H1 (cell line): ENCODE measurements at regions not wholly inside any gene's neighbourhood (a gene's known extent, or its start where the extent isn't known, plus 50 kb on each side); places are given as distances from the start of the nearest gene placed in this dataset.

Experiments used
- CTCF ChIA-PET: fragments of 300-600 bp; sonication (Branson Sonifier 250); formaldehyde crosslinking; loops from one replicate; lab custom pipeline; 2021; ENCODE audit not compliant: partially characterized antibody; lab: Charles Lee
- POLR2A ChIA-PET: fragments of 300-600 bp; sonication (Branson Sonifier 250); formaldehyde crosslinking; loops from one replicate; lab custom pipeline; 2021; ENCODE audit warnings: inconsistent platforms; ENCODE audit not compliant: partially characterized antibody; lab: Charles Lee
- DNase-seq, 2 experiments: peaks; one replicate each; pipeline versions ENCODE4 v3.0.0 to v3.0.0-alpha.2; 2010 to 2022; ENCODE audit warnings: low spot score in 2 of 2, low read depth in 1 of 2, mixed read lengths in 1 of 2
- FAIRE-seq: peaks from 2 replicates; lab custom pipeline; 2011; peaks lifted over from hg19 to GRCh38; lab: Jason Lieb, UNC
- H2AFZ ChIP-seq: 2 replicates; pipeline ENCODE4 v1.8.1; 2012; ENCODE audit warnings: low read length, inconsistent platforms
- H2AK5ac ChIP-seq: 2 replicates; pipeline ENCODE4 v1.6.1; 2013; ENCODE audit warnings: low read depth, low read length
- H2BK120ac ChIP-seq: replicated peaks from 2 replicates; pipeline ENCODE3; 2013; ENCODE audit warnings: low read depth, low read length, inconsistent platforms
- H2BK12ac ChIP-seq: 2 replicates; pipeline ENCODE4 v1.6.1; 2013; ENCODE audit warnings: low read depth, low read length
- H2BK15ac ChIP-seq: 2 replicates; pipeline ENCODE4 v1.6.1; 2013; ENCODE audit warnings: low read length
- H2BK20ac ChIP-seq: 2 replicates; pipeline ENCODE4 v1.6.1; 2013; ENCODE audit warnings: low read length
- H2BK5ac ChIP-seq: 2 replicates; pipeline ENCODE4 v1.6.1; 2013; ENCODE audit warnings: low read depth, low read length
- H3K14ac ChIP-seq: 2 replicates; pipeline ENCODE4 v1.6.1; 2013; ENCODE audit warnings: inconsistent platforms; ENCODE audit not compliant: insufficient read length
- H3K18ac ChIP-seq: 2 replicates; pipeline ENCODE4 v1.6.1; 2013; ENCODE audit warnings: low read length; ENCODE audit errors: extremely low read depth
- H3K23ac ChIP-seq: 2 replicates; pipeline ENCODE4 v1.6.1; 2013; ENCODE audit warnings: inconsistent platforms; ENCODE audit not compliant: insufficient read length
- H3K23me2 ChIP-seq: 2 replicates; pipeline ENCODE4 v1.6.1; 2013; ENCODE audit warnings: low read depth, low read length
- H3K27ac ChIP-seq: 2 replicates; pipeline ENCODE4 v1.6.1; 2011; ENCODE audit warnings: low read depth, low read length, inconsistent platforms
- H3K27me3 ChIP-seq, 4 experiments: replicated peaks in 1 of 4; 1 replicate in 1 of 4; 2 replicates in 3 of 4; pipeline versions ENCODE4 v1.6.1 to v1.8.1; 2011 to 2013; ENCODE audit warnings: low read length in 3 of 4, mild to moderate bottlenecking in 3 of 4, inconsistent platforms in 2 of 4, mixed read lengths in 2 of 4, moderate library complexity in 1 of 4; ENCODE audit not compliant: control insufficient read depth in 3 of 4, insufficient read depth in 3 of 4; ENCODE audit errors: extremely low read depth in 1 of 4
- H3K36me3 ChIP-seq, 4 experiments: 2 replicates each; pipeline versions ENCODE4 v1.6.1 to v1.8.1; 2011 to 2013; ENCODE audit warnings: mild to moderate bottlenecking in 4 of 4, low read length in 3 of 4, moderate library complexity in 2 of 4, control low read depth in 1 of 4, inconsistent platforms in 1 of 4; ENCODE audit not compliant: insufficient read depth in 4 of 4, control insufficient read depth in 2 of 4
- H3K4ac ChIP-seq: replicated peaks from 2 replicates; pipeline ENCODE3; 2013; ENCODE audit warnings: low read length, low read depth, mixed read lengths, inconsistent platforms; ENCODE audit not compliant: insufficient read length
- H3K4me1 ChIP-seq, 4 experiments: replicated peaks in 1 of 4; 1 replicate in 1 of 4; 2 replicates in 3 of 4; pipeline versions ENCODE4 v1.6.1 to v1.8.1; 2011 to 2013; ENCODE audit warnings: low read length in 3 of 4, inconsistent platforms in 2 of 4, mixed read lengths in 1 of 4; ENCODE audit not compliant: insufficient read depth in 4 of 4, control insufficient read depth in 3 of 4
- H3K4me2 ChIP-seq, 2 experiments: 2 replicates each; pipeline versions ENCODE4 v1.6.1 to v1.8.1; 2011 to 2013; ENCODE audit warnings: low read depth in 2 of 2, low read length in 2 of 2, control low read depth in 1 of 2, inconsistent platforms in 1 of 2, mild to moderate bottlenecking in 1 of 2; ENCODE audit not compliant: insufficient read depth in 1 of 2
- H3K4me3 ChIP-seq, 4 experiments: fragments of 200-600, 300-600 bp in 1 of 4; sonication (generic), shearing (Covaris generic), sonication (Bioruptor Twin) in 1 of 4; 2 replicates each; pipeline versions ENCODE4 v1.5.1 to v1.8.1; 2011 to 2016; ENCODE audit warnings: low read length in 4 of 4, low read depth in 3 of 4, control low read depth in 2 of 4, inconsistent platforms in 2 of 4, mild to moderate bottlenecking in 2 of 4, mixed read lengths in 1 of 4, moderate library complexity in 1 of 4; ENCODE audit not compliant: insufficient read depth in 2 of 4; ENCODE audit errors: extremely low read depth in 1 of 4
- H3K56ac ChIP-seq: replicated peaks from 2 replicates; pipeline ENCODE3; 2013; ENCODE audit warnings: low read depth, mild to moderate bottlenecking, mixed read lengths, low read length, inconsistent platforms; ENCODE audit not compliant: insufficient read length
- H3K79me1 ChIP-seq: 2 replicates; pipeline ENCODE4 v1.6.1; 2013; ENCODE audit warnings: low read depth, low read length, control low read depth
- H3K79me2 ChIP-seq, 2 experiments: 2 replicates each; pipeline versions ENCODE4 v1.6.1 to v1.8.1; 2012 to 2013; ENCODE audit warnings: low read length in 2 of 2, mild to moderate bottlenecking in 2 of 2, inconsistent platforms in 1 of 2; ENCODE audit not compliant: insufficient read depth in 2 of 2, control insufficient read depth in 1 of 2
- H3K9ac ChIP-seq, 4 experiments: replicated peaks in 1 of 4; 1 replicate in 1 of 4; 2 replicates in 3 of 4; pipeline versions ENCODE4 v1.6.1 to v1.8.1; 2011 to 2013; ENCODE audit warnings: low read depth in 3 of 4, low read length in 3 of 4, control low read depth in 2 of 4, mild to moderate bottlenecking in 2 of 4, moderate library complexity in 2 of 4, inconsistent platforms in 1 of 4; ENCODE audit errors: extremely low read depth in 1 of 4
- H3K9me3 ChIP-seq, 2 experiments: 2 replicates each; pipeline versions ENCODE4 v1.6.1 to v1.8.1; 2012 to 2013; ENCODE audit warnings: mild to moderate bottlenecking in 2 of 2, moderate library complexity in 2 of 2, control low read depth in 1 of 2, inconsistent platforms in 1 of 2, low read depth in 1 of 2, low read length in 1 of 2, mixed read lengths in 1 of 2; ENCODE audit not compliant: insufficient read depth in 2 of 2
- H4K20me1 ChIP-seq, 2 experiments: replicated peaks in 1 of 2; 2 replicates each; pipeline versions ENCODE3 to v1.8.1; 2011 to 2013; ENCODE audit warnings: inconsistent platforms in 2 of 2, low read length in 2 of 2, mild to moderate bottlenecking in 1 of 2; ENCODE audit not compliant: insufficient read depth in 2 of 2, control insufficient read depth in 1 of 2
- H4K5ac ChIP-seq: 2 replicates; pipeline ENCODE4 v1.6.1; 2013; ENCODE audit warnings: low read length, low read depth, mixed read lengths, inconsistent platforms; ENCODE audit not compliant: insufficient read length
- H4K8ac ChIP-seq: 2 replicates; pipeline ENCODE4 v1.8.0; 2013; ENCODE audit warnings: mild to moderate bottlenecking, moderate library complexity, low read length, inconsistent platforms; ENCODE audit not compliant: insufficient read depth; ENCODE audit errors: extremely low read depth
- H4K91ac ChIP-seq: replicated peaks from 2 replicates; pipeline ENCODE3; 2013; ENCODE audit warnings: low read length, mixed read lengths, inconsistent platforms; ENCODE audit not compliant: insufficient read length
- EGR1 ChIP-seq: IDR thresholded peaks from 2 replicates; pipeline ENCODE4 v1.6.1; 2011; ENCODE audit warnings: low read depth, low read length, borderline replicate concordance
- JUN ChIP-seq: IDR thresholded peaks from 2 replicates; pipeline ENCODE4 v1.6.1; 2011; ENCODE audit warnings: low read depth, mild to moderate bottlenecking, improper control_type of control experiment, low read length
- SAP30 ChIP-seq: fragments of 300-600 bp; sonication (generic); IDR thresholded peaks from 2 replicates; pipeline ENCODE4 v1.7.1; 2012; ENCODE audit warnings: low read length, moderate library complexity, mild to moderate bottlenecking, inconsistent platforms; ENCODE audit not compliant: insufficient read depth, insufficient replicate concordance
- SIN3A ChIP-seq, 2 experiments: IDR thresholded peaks in 1 of 2; conservative IDR thresholded peaks in 1 of 2; 2 replicates each; pipeline ENCODE4 v1.6.1; 2011 to 2012; ENCODE audit warnings: low read length in 2 of 2, improper control_type of control experiment in 1 of 2, low read depth in 1 of 2, mild to moderate bottlenecking in 1 of 2
- WGBS, 2 experiments: shearing (Covaris generic) in 1 of 2; methylation state at CpG; one replicate each; pipeline versions ENCODE4 v1.1.6 to v1.1.7; 2013 to 2015; ENCODE audit warnings: low lambda C conversion rate in 2 of 2, mixed read lengths in 2 of 2, inconsistent platforms in 1 of 2, low coverage in 1 of 2, missing lambda C conversion rate in 1 of 2; ENCODE audit not compliant: insufficient replicate concordance in 2 of 2, insufficient coverage in 1 of 2, insufficient read length in 1 of 2; ENCODE audit errors: extremely low coverage in 1 of 2, missing lambda C conversion rate in 1 of 2; 5-methylcytosine and 5-hydroxymethylcytosine counted together
- TF ChIP-seq, protein P1 (sequence below): IDR thresholded peaks from 2 replicates; pipeline ENCODE4 v1.6.1; 2012; ENCODE audit warnings: inconsistent platforms

DNA sequence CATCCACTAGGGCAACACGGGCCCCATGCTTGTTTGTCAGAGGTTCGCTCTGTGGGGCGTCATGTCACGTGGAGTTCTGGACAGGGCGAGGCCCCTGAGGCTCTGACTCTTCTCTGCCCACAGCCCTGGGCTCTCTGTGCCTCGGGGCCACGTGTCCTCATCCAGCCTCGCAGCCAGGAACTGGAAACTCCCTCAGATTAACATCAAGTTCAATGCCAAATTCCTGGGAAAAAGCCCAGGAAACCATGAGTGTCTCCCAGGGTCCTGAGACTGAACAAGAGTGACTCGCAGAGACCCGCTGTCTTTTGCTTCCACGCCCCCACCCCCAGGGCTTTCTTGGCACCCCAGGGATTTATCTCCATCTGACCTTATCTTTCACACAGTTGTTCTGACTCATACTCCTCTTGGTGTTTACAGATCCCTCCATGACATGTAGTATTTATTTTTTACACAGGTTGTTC lies 174.0 kb upstream of the PIEZO2 start:
- Histone ChIP-seq H3K27me3 (no peaks in the 10 kb centered on the region), H3K36me3 (no peaks in the 10 kb centered on the region), H2AK5ac (no peak overlapping the region), H3K14ac (no peak overlapping the region), H3K4me3 (no peak overlapping the region), H2BK15ac (no peak overlapping the region), H3K4me1 (no peaks in the 10 kb centered on the region), H2BK12ac (no peak overlapping the region), H4K8ac (no peak overlapping the region), H4K5ac (no peak overlapping the region), H3K4ac (no peak overlapping the region), H2BK5ac (no peak overlapping the region), H4K91ac (no peak overlapping the region), H2BK20ac (no peak overlapping the region), H3K23me2 (no peaks in the 10 kb centered on the region), H3K4me2 (no peak overlapping the region), H2AFZ (0 out of 2 replicates have a peak overlapping the region, but pooled peaks have one; percentile 11), H2BK120ac (no peak overlapping the region), H3K23ac (no peak overlapping the region), H3K79me2 (no peaks in the 10 kb centered on the region), H3K18ac (no peak overlapping the region), H3K9ac (no peak overlapping the region), H3K56ac (no peak overlapping the region), H3K9me3 (no peaks in the 10 kb centered on the region), H3K79me1 (no peaks in the 10 kb centered on the region), H3K27ac (no peak overlapping the region), H4K20me1 (no peaks in the 10 kb centered on the region)
- WGBS, 2 experiments = 92% methylated on average over 11 of the region's 11 CpGs; no CpG with 5 or more reads in 1 of the 2 experiments
- DNase-seq (no peak), FAIRE-seq (no peak)
- ChIA-PET CTCF (interaction anchor here (0.6 to 2.4 kb wide), 4 partner anchors 13 to 230 kb away, joined by 3 to 6 read pairs (median 6); no protein-coding TSS in a partner anchor), POLR2A (no interaction called here)
- TF ChIP-seq EGR1 (no peak), SAP30 (no peak), SIN3A (conservative IDR thresholded peaks at IDR 0.05 in 1 of 2, IDR thresholded peaks at IDR 0.05 in 1 of 2; ENCODE audit: low read depth in 1 of 2, low read length in 2 of 2) (no peak), JUN (no peak)
- TF ChIP-seq, protein P1, sequence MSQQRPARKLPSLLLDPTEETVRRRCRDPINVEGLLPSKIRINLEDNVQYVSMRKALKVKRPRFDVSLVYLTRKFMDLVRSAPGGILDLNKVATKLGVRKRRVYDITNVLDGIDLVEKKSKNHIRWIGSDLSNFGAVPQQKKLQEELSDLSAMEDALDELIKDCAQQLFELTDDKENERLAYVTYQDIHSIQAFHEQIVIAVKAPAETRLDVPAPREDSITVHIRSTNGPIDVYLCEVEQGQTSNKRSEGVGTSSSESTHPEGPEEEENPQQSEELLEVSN = no peak
